Coronary artery (tissue), 2 donors: ENCODE measurements at regions not wholly inside any gene's neighbourhood (a gene's known extent, or its start where the extent isn't known, plus 50 kb on each side); places are given as distances from the start of the nearest gene placed in this dataset.
A peak's percentile ranks its signal among the peaks of the same experiment; 100 is the strongest.

Experiments used
- DNase-seq: peaks from one replicate; pipeline ENCODE4 v3.0.0-alpha.2; 2017; ENCODE audit warnings: low spot score
- H3K27ac ChIP-seq, 2 donors: fragments of 200-600 bp; sonication (generic); one replicate each; pipeline ENCODE4 v1.5.1; 2016 to 2019
- H3K4me3 ChIP-seq: fragments of 200-600 bp; sonication (generic); 2 replicates; pipeline ENCODE4 v1.5.1; 2016; ENCODE audit warnings: mild to moderate bottlenecking, moderate library complexity
- CTCF ChIP-seq: fragments of 200-600 bp; sonication (generic); IDR thresholded peaks from one replicate; pipeline ENCODE4 v1.5.1; 2019; ENCODE audit warnings: antibody characterized with exemption

DNA sequence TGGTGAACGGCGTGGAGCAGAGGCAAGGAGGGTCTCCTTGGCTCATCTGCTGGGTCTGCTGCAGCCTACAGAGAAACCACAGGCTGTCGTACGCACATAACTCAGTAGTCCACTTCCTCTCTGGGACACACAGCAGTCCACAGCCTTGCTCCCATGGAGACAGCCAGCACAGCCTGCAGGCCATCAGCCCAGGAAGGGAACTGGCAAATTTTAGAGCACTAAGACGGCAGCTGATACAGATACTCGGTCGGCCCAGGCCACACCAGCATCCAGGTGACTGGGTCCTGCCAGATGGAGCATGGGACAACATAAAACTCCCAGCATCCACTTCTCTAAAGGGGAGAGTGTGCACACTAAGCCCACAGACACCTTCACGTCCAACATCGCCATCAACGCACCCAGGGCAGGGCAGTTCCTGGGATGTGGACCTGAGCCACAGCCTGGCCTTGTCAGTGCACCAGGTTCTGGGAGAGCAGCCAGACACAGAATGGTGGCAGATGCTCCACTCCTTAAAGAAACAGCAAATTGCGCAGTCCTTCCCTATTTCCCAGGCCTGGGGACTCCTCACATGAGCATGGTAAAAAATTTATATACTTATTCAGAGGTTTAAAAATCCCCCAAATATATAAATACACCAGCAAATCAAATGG lies 247.1 kb upstream of the RAB4A start:
- no peak for TF ChIP-seq CTCF
- Histone ChIP-seq H3K4me3 (no peak overlapping the region), H3K27ac (peak overlapping the region in 1 of 2 donors; percentile 30)
- no peak for DNase-seq

- no peak for DNase-seq
- H3K4me3 ChIP-seq = no peak overlapping the region
- no peak for TF ChIP-seq CTCF
- H3K27ac ChIP-seq = peak overlapping the region in 1 of 2 donors; percentile 25
These were observed 246.3 kb upstream of the RAB4A start for GRCh38 chr1:229024528-229025130.

DNA sequence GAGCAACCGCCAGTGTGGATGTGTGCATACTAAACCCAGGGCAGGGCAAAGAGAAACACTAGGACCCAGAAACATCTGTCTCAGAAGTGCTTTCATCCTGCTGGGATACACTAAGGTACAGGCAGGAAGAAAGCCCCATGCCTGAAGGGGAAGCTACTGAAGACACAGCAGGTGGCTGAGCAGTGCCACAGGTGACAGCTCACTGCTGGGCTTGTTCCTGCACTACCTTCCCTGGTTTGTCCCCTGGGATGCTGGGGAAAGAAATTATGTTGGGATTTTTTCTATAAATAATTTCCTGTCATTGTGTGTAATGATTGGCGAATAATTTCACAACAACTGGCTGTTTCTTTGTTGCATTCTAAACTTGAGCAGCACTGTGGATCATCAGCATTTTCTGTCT lies 245.3 kb upstream of the RAB4A start:
- H3K4me3 ChIP-seq = no peak overlapping the region
- no peak for TF ChIP-seq CTCF
- H3K27ac ChIP-seq = no peak overlapping the region
- DNase-seq = no peak

DNA sequence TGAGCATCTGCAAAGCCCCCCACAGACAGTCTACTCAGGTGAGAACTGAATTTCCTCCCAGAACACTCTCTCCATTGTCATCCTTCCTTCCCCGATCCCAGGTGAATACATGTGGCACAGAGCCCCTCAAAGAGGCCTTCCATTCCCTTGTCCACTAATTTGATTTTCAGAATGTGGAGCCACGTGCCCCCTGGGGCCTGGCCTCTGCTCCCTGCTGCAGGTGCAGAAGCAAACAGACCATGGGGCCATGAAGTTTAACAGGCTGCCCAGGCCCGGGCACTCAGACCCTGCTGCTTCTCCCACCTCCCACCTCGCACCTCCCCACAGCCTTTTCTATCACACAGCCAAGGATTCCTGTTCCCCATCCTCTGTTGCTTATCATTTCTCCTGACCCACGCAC lies 243.8 kb upstream of the RAB4A start:
- no peak for TF ChIP-seq CTCF
- no peak for DNase-seq
- no peak overlapping the region for H3K4me3 ChIP-seq
- peak overlapping the region in 1 of 2 donors; percentile 57 for H3K27ac ChIP-seq

DNA sequence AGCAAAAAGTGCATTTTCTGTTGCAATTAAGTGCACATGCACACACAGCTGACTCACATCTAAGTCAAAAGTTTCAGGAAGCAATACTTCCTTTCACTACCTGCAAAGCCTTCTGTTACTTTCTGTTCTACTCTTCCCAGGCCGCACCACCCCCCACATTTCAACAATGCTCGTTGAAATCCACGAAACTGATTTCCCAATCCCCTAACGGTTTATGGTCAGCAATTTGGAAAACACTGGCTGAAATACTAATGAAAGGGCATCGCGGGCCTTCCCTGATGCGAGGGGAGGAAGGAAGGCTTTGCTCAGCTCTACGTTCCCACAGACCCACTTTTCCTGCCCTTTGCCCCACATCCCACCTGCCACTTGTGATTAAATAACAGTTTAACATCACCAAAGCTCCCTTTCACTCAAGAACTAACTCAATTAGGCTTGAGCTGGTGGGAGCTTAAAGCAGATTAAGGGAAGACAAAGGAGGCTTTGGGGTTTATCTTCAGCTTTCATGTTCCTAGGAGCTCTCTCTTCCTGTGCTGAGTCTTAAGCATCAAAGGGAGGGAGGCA lies 243.2 kb upstream of the RAB4A start:
- peak overlapping the region in 1 of 2 donors; percentile 57 for H3K27ac ChIP-seq

DNA sequence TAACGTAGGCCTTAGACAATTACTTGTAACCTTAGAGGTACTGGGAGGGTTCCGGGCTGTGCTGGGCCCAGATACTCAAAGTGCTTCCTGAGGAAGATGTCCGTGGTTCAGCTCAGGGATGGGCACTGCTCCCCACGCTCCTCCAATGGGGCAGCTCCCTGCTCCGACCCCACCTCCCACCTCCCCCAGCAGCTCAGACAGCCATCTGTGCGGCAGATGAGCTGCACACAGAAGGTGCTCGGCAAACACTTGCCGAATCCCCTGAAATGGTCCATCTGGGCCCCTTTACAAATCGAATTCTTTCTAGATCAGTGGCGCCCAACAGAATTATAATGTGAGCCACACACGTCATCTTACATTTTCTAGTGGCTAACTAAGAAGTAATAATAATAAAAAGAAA lies 242.4 kb upstream of the RAB4A start:
- no peak for TF ChIP-seq CTCF
- no peak overlapping the region for H3K4me3 ChIP-seq
- H3K27ac ChIP-seq = peak overlapping the region in 1 of 2 donors; percentile 57
- DNase-seq = no peak

More for the DNA sequence above, 243.2 kb upstream of the RAB4A start:
- no peak for TF ChIP-seq CTCF
- no peak for DNase-seq
- H3K4me3 ChIP-seq = no peak overlapping the region
